K562 (cell line): ENCODE measurements at regions not wholly inside any gene's neighbourhood (a gene's known extent, or its start where the extent isn't known, plus 50 kb on each side); places are given as distances from the start of the nearest gene placed in this dataset.

Source experiments
- ATAC-seq: fragments of 200-7000 bp; cut with Tn5 transposase; 3 replicates; pipeline ENCODE4 v1.9.1; 2020; ENCODE audit warnings: moderate library complexity
- BruUV-seq: library from RNA; stranded (reverse); fragments of 400-500 nt; replicated peaks from 2 replicates; lab custom pipeline; 2021; lab: Mats Ljungman, UMichigan
- CTCF ChIA-PET: fragments of 300-600 bp; formaldehyde crosslinking; extraction: SDS; loops from one replicate; lab custom pipeline; 2021; ENCODE audit warnings: low intra/inter-chr PET ratio; lab: Yijun Ruan, JAX
- POLR2A ChIA-PET: fragments of 300-600, 350-650 bp; sonication (Branson Sonifier 250); formaldehyde crosslinking; extraction: SDS; loops from one replicate; lab custom pipeline; 2021; ENCODE audit warnings: antibody characterized with exemption, inconsistent platforms; lab: Yijun Ruan, JAX
- DNase-seq, 4 experiments: peaks; one replicate each; pipeline versions ENCODE4 v3.0.0 to v3.0.0-alpha.2; 2011 to 2018; ENCODE audit warnings: low spot score in 3 of 4, mixed read lengths in 3 of 4; ENCODE audit errors: extremely low read depth in 1 of 4
- FAIRE-seq: peaks from 2 replicates; lab custom pipeline; 2011; peaks lifted over from hg19 to GRCh38; lab: Jason Lieb, UNC
- H2AFZ ChIP-seq: 2 replicates; pipeline ENCODE4 v1.6.0; 2011; ENCODE audit warnings: low read depth, low read length, control low read depth, inconsistent platforms
- H3K27ac ChIP-seq: fragments of 200-600 bp; 3 replicates; pipeline ENCODE4 v1.8.0; 2011; ENCODE audit warnings: low read depth, mild to moderate bottlenecking, control low read depth, inconsistent platforms, low read length, moderate library complexity, mixed read lengths; ENCODE audit errors: extremely low read depth
- H3K27me3 ChIP-seq, 2 experiments: fragments of 300-600 bp in 1 of 2; 2 replicates in 1 of 2; 3 replicates in 1 of 2; pipeline versions ENCODE4 v1.6.0 to v1.8.0; 2011; ENCODE audit warnings: inconsistent platforms in 2 of 2, low read length in 2 of 2, mild to moderate bottlenecking in 1 of 2, mixed read lengths in 1 of 2, moderate library complexity in 1 of 2; ENCODE audit not compliant: control insufficient read depth in 2 of 2, insufficient read depth in 2 of 2
- H3K36me3 ChIP-seq: fragments of 300-600 bp; 3 replicates; pipeline ENCODE4 v1.8.0; 2011; ENCODE audit warnings: mild to moderate bottlenecking, low read length, inconsistent platforms; ENCODE audit not compliant: control insufficient read depth, insufficient read depth
- H3K4me1 ChIP-seq, 2 experiments: fragments of 200-600 bp in 1 of 2; replicated peaks in 1 of 2; 2 replicates in 1 of 2; 3 replicates in 1 of 2; pipeline versions ENCODE4 v1.5.1 to v1.8.0; 2011; ENCODE audit warnings: inconsistent platforms in 2 of 2, low read length in 2 of 2, mild to moderate bottlenecking in 1 of 2, mixed read lengths in 1 of 2, moderate library complexity in 1 of 2; ENCODE audit not compliant: control insufficient read depth in 2 of 2, insufficient read depth in 2 of 2
- H3K4me2 ChIP-seq: 2 replicates; pipeline ENCODE4 v1.6.1; 2011; ENCODE audit warnings: low read length, control low read depth, inconsistent platforms, mixed read lengths; ENCODE audit not compliant: insufficient read depth
- H3K4me3 ChIP-seq: fragments of 200-600 bp; sonication (generic), shearing (Covaris generic); 2 replicates; pipeline ENCODE4 v1.5.1; 2016; ENCODE audit warnings: control low read depth, inconsistent platforms
- H3K79me2 ChIP-seq: fragments of 200-600 bp; 3 replicates; pipeline ENCODE4 v1.8.0; 2011; ENCODE audit warnings: low read length, inconsistent platforms; ENCODE audit not compliant: control insufficient read depth, insufficient read depth
- H3K9ac ChIP-seq, 2 experiments: 2 replicates each; pipeline versions ENCODE4 v1.6.0 to v1.6.1; 2011; ENCODE audit warnings: low read depth in 2 of 2, low read length in 2 of 2, control low read depth in 1 of 2, inconsistent platforms in 1 of 2, mild to moderate bottlenecking in 1 of 2, mixed read lengths in 1 of 2; ENCODE audit not compliant: insufficient read depth in 1 of 2
- H3K9me1 ChIP-seq: one replicate; pipeline ENCODE4 v1.6.0; 2011; ENCODE audit warnings: inconsistent platforms, mild to moderate bottlenecking, low read length, moderate library complexity; ENCODE audit not compliant: control insufficient read depth, insufficient read depth
- H3K9me3 ChIP-seq: replicated peaks from 2 replicates; pipeline ENCODE4 v1.5.1; 2011; ENCODE audit warnings: low read depth, low read length, inconsistent platforms; ENCODE audit not compliant: control insufficient read depth, insufficient read depth
- H4K20me1 ChIP-seq: replicated peaks from 2 replicates; pipeline ENCODE4 v1.6.1; 2011; ENCODE audit warnings: low read length, inconsistent platforms, mixed read lengths; ENCODE audit not compliant: control insufficient read depth, insufficient read depth
- CREB3 ChIP-seq: fragments of 450-650 bp; conservative IDR thresholded peaks from 2 replicates; pipeline ENCODE4 v1.6.1; 2016; ENCODE audit warnings: missing genetic modification characterization, low read depth, mild to moderate bottlenecking, missing compliant biosample characterization, moderate library complexity
- MBD1 ChIP-seq: fragments of 250-450 bp; sonication (Bioruptor Pico); IDR thresholded peaks from 2 replicates; pipeline ENCODE4 v1.8.0; 2022; ENCODE audit warnings: inconsistent platforms
- PML ChIP-seq: IDR thresholded peaks from 2 replicates; pipeline ENCODE4 v1.6.1; 2012; ENCODE audit warnings: low read length, inconsistent platforms
- SIX5 ChIP-seq, 2 experiments: IDR thresholded peaks; 2 replicates each; pipeline ENCODE4 v1.6.1; 2011; ENCODE audit warnings: low read length in 2 of 2, borderline replicate concordance in 1 of 2, low read depth in 1 of 2, mild to moderate bottlenecking in 1 of 2, moderate library complexity in 1 of 2; ENCODE audit not compliant: insufficient read depth in 1 of 2
- STAT6 ChIP-seq: sonication (generic); formaldehyde crosslinking; IDR thresholded peaks from 2 replicates; pipeline ENCODE4 v1.8.1; 2023; ENCODE audit warnings: mild to moderate bottlenecking, missing genetic modification reagents
- ZNF398 ChIP-seq: fragments of 250-450 bp; sonication (Bioruptor Pico); IDR thresholded peaks from 2 replicates; pipeline ENCODE4 v1.8.0; 2021; ENCODE audit warnings: moderate library complexity, mild to moderate bottlenecking, inconsistent platforms
- ZNF778 ChIP-seq: fragments of 450-650 bp; formaldehyde crosslinking; IDR thresholded peaks from 2 replicates; pipeline ENCODE4 v1.4.0; 2020; ENCODE audit warnings: mild to moderate bottlenecking, moderate library complexity
- WGBS: fragments of 100-300 bp; shearing (Covaris generic); methylation state at CpG from one replicate; pipeline ENCODE4 v1.1.6; 2016; ENCODE audit warnings: low coverage, mixed read lengths; ENCODE audit not compliant: insufficient coverage; ENCODE audit errors: missing lambda C conversion rate; 5-methylcytosine and 5-hydroxymethylcytosine counted together
- in situ Hi-C: fragments of 300-500 bp; cut with MboI; formaldehyde crosslinking; loops from 4 replicates; pipeline ENCODE4 v1.15.0; 2018; ENCODE audit warnings: inconsistent platforms, mixed read lengths
- intact Hi-C: fragments of 100-400 bp; cut with micrococcal nuclease; formaldehyde crosslinking; loops from 2 replicates; pipeline ENCODE4 v1.14.2; 2022
- TF ChIP-seq, protein P1 (sequence below): fragments of 150-350 bp; IDR thresholded peaks from 2 replicates; pipeline ENCODE4 v1.6.1; 2014; ENCODE audit warnings: low read depth, mild to moderate bottlenecking, low read length, borderline replicate concordance

DNA sequence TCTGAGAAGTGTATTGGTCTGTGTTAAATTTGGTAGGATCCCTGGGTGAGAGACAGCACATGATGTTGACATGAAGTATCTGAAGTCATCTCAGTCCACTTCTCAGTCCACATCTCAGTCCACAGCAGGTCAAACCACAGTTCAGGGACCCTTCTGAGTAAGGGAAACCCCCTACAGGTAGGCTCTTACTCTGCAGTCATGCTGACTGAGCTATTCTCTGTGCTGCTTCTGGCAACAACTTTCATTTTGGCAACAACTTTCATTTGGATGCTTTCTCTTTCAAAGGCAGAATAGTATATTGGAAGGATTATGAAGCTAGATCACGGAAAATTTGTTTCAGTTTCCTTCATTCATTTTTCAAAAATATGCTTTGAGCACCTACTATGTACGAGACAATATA lies 178.2 kb upstream of the GOLIM4 start (continued):
- TF ChIP-seq, protein P1, sequence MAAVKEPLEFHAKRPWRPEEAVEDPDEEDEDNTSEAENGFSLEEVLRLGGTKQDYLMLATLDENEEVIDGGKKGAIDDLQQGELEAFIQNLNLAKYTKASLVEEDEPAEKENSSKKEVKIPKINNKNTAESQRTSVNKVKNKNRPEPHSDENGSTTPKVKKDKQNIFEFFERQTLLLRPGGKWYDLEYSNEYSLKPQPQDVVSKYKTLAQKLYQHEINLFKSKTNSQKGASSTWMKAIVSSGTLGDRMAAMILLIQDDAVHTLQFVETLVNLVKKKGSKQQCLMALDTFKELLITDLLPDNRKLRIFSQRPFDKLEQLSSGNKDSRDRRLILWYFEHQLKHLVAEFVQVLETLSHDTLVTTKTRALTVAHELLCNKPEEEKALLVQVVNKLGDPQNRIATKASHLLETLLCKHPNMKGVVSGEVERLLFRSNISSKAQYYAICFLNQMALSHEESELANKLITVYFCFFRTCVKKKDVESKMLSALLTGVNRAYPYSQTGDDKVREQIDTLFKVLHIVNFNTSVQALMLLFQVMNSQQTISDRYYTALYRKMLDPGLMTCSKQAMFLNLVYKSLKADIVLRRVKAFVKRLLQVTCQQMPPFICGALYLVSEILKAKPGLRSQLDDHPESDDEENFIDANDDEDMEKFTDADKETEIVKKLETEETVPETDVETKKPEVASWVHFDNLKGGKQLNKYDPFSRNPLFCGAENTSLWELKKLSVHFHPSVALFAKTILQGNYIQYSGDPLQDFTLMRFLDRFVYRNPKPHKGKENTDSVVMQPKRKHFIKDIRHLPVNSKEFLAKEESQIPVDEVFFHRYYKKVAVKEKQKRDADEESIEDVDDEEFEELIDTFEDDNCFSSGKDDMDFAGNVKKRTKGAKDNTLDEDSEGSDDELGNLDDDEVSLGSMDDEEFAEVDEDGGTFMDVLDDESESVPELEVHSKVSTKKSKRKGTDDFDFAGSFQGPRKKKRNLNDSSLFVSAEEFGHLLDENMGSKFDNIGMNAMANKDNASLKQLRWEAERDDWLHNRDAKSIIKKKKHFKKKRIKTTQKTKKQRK = no peak
- no peak for TF ChIP-seq MBD1 (CRISPR knock-in tag)
- TF ChIP-seq PML = no peak

GRCh38 chr3:168273036-168273435 lies 177.3 kb upstream of the GOLIM4 start:
- intact Hi-C loops = no loop called here
- no peak for TF ChIP-seq STAT6 (CRISPR knock-in tag)
- TF ChIP-seq ZNF778 (CRISPR knock-in tag) = no peak
- TF ChIP-seq ZNF398 (CRISPR knock-in tag) = no peak
- TF ChIP-seq CREB3 (tag) = no peak
- no peak for TF ChIP-seq SIX5 (IDR thresholded peaks at IDR 0.05; ENCODE audit: borderline replicate concordance in 1 of 2, insufficient read depth in 1 of 2, low read depth in 1 of 2, low read length in 2 of 2)

More at GRCh38 chr3:168273036-168273435, 177.3 kb upstream of the GOLIM4 start:
- ATAC-seq (no peak), FAIRE-seq (no peak), DNase-seq (no peak)
- H3K79me2 ChIP-seq = no peaks in the 10 kb centered on the region
- H3K9me1 ChIP-seq = no peaks in the 10 kb centered on the region
- no TSS peak for BruUV-seq
- H3K9ac ChIP-seq = no peak overlapping the region
- no peak overlapping the region for H3K4me3 ChIP-seq
- H3K27ac ChIP-seq = no peak overlapping the region
- in situ Hi-C loops = no loop called here
- WGBS = 0% methylated on average over 2 of the region's 2 CpGs
- no peaks in the 10 kb centered on the region for H3K4me1 ChIP-seq
- H4K20me1 ChIP-seq = no peaks in the 10 kb centered on the region
- H3K4me2 ChIP-seq = no peak overlapping the region
- no peaks in the 10 kb centered on the region for H3K9me3 ChIP-seq
- H3K27me3 ChIP-seq = no peaks in the 10 kb centered on the region
- ChIA-PET POLR2A (no interaction called here), CTCF (no interaction called here)
- H3K36me3 ChIP-seq = no peaks in the 10 kb centered on the region
- H2AFZ ChIP-seq = no peak overlapping the region
